Astrocyte of the hippocampus (primary cell): ENCODE measurements at regions not wholly inside any gene's neighbourhood (a gene's known extent, or its start where the extent isn't known, plus 50 kb on each side); places are given as distances from the start of the nearest gene placed in this dataset.
"Not testable (repeated sequence)": the region's sequence is repeated elsewhere in the genome, so short reads cannot be mapped to it uniquely, and the experiment has no call there.

Source experiments
- DNase-seq: peaks from one replicate; pipeline ENCODE4 v3.0.0; 2011; ENCODE audit warnings: low read depth, low spot score

GRCh38 chr6:63014290-63014689, 197.0 kb upstream of the FKBP1C start:
- peak; percentile 15 for DNase-seq

GRCh38 chr6:63022631-63023030, 188.6 kb upstream of the FKBP1C start:
- no peak for DNase-seq

GRCh38 chr6:63023726-63024125, 187.5 kb upstream of the FKBP1C start:
- no peak for DNase-seq

- DNase-seq, result no peak
Measured at GRCh38 chr6:63049216-63049615, 162.1 kb upstream of the FKBP1C start.

GRCh38 chr6:63053206-63053605, 158.1 kb upstream of the FKBP1C start:
- not testable (repeated sequence) for DNase-seq

GRCh38 chr6:63058601-63059000, 152.7 kb upstream of the FKBP1C start:
- DNase-seq, result no peak

GRCh38 chr6:63063631-63064271, 147.5 kb upstream of the FKBP1C start:
- no peak for DNase-seq

- DNase-seq, result no peak
Measured at GRCh38 chr6:63066055-63066704, 145.1 kb upstream of the FKBP1C start.

- no peak for DNase-seq
Measured at GRCh38 chr6:63094947-63095346, 116.3 kb upstream of the FKBP1C start.

GRCh38 chr6:63097222-63097621, 114.0 kb upstream of the FKBP1C start:
- no peak for DNase-seq

GRCh38 chr6:63098789-63099188, 112.5 kb upstream of the FKBP1C start:
- no peak for DNase-seq

GRCh38 chr6:63099772-63100459, 111.4 kb upstream of the FKBP1C start:
- no peak for DNase-seq

GRCh38 chr6:63114610-63115211, 96.6 kb upstream of the FKBP1C start:
- DNase-seq, result no peak

GRCh38 chr6:63121166-63121565, 90.1 kb upstream of the FKBP1C start:
- no peak for DNase-seq

- no peak for DNase-seq
Measured at GRCh38 chr6:63140114-63140513, 71.2 kb upstream of the FKBP1C start.

- DNase-seq, result no peak
Measured at GRCh38 chr6:63140692-63141318, 70.5 kb upstream of the FKBP1C start.

- no peak for DNase-seq
Measured at GRCh38 chr6:63149730-63150129, 61.5 kb upstream of the FKBP1C start.

- DNase-seq, result no peak
Measured at GRCh38 chr6:63154535-63154934, 56.7 kb upstream of the FKBP1C start.
